ENCODE measurements at regions not wholly inside any gene's neighbourhood (a gene's known extent, or its start where the extent isn't known, plus 50 kb on each side); places are given as distances from the start of the nearest gene placed in this dataset.

DNA sequence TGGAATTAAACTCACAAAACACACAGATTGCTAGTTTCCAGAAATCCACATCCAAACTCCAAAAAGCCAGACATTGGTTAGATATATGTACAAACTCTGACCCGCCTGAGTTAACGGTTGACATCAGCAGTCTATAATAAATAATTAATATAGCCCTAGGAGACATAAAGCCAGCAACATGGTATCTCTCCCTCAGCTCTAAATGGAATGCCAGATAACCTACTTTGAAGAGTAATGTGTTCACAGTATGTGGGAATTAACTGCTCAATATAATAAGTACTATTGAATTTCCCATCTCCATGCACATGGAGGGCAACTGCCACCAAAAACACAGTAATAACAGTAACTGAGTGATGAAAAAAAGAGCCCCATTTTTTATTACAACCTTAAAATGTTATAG, 383.2 kb downstream of the CD83 start:
- Histone ChIP-seq H3K27ac (ENCODE audit: low read depth, low read length) (no peak overlapping the region), H3K4me1 (ENCODE audit: insufficient read depth, low read length) (peaks cover 7% of the 10 kb centered on the region), H3K27me3 (ENCODE audit: insufficient read depth, low read length) (no peaks in the 10 kb centered on the region), H3K36me3 (ENCODE audit: insufficient read depth, low read length) (no peaks in the 10 kb centered on the region), H3K4me2 (ENCODE audit: insufficient read depth, low read length) (no peak overlapping the region), H4K20me1 (ENCODE audit: insufficient read depth, low read length) (no peaks in the 10 kb centered on the region), H2AFZ (ENCODE audit: low read length) (no peak overlapping the region), H3K79me2 (ENCODE audit: insufficient read depth, low read length) (no peaks in the 10 kb centered on the region), H3K4me3 (ENCODE audit: insufficient read depth, low read length) (no peak overlapping the region), H3K9me3 (ENCODE audit: low read depth, low read length) (no peaks in the 10 kb centered on the region)
- DNase-seq (ENCODE audit: insufficient read length, low spot score, missing footprints), result no peak
- TF ChIP-seq, protein P1, sequence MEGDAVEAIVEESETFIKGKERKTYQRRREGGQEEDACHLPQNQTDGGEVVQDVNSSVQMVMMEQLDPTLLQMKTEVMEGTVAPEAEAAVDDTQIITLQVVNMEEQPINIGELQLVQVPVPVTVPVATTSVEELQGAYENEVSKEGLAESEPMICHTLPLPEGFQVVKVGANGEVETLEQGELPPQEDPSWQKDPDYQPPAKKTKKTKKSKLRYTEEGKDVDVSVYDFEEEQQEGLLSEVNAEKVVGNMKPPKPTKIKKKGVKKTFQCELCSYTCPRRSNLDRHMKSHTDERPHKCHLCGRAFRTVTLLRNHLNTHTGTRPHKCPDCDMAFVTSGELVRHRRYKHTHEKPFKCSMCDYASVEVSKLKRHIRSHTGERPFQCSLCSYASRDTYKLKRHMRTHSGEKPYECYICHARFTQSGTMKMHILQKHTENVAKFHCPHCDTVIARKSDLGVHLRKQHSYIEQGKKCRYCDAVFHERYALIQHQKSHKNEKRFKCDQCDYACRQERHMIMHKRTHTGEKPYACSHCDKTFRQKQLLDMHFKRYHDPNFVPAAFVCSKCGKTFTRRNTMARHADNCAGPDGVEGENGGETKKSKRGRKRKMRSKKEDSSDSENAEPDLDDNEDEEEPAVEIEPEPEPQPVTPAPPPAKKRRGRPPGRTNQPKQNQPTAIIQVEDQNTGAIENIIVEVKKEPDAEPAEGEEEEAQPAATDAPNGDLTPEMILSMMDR (IDR thresholded peaks at IDR 0.05; ENCODE audit: extremely low read depth, low read depth, low read length), result no peak

DNA sequence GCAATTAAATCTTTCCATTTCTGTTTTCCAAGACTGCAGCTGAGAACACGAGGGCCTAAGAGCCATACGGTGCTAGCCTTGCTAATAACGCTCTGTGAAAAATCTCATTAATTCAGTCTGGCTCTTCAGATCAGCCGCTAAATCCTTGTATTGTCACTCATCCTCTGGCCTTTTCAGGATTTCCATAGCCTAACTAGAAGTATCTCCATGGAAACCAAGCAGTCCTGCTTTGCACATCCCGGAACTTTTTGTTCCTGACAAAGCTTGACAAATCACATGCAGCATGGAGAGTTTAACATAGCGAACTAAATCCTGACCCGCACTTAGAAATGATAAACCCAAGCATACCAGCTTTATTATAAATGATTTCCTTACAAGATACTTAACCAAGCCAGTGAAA, 383.7 kb downstream of the CD83 start:
- Histone ChIP-seq H3K4me2 (ENCODE audit: insufficient read depth, low read length) (no peak overlapping the region), H3K36me3 (ENCODE audit: insufficient read depth, low read length) (no peaks in the 10 kb centered on the region), H3K79me2 (ENCODE audit: insufficient read depth, low read length) (no peaks in the 10 kb centered on the region), H3K27ac (ENCODE audit: low read depth, low read length) (no peak overlapping the region), H4K20me1 (ENCODE audit: insufficient read depth, low read length) (no peaks in the 10 kb centered on the region), H3K4me1 (ENCODE audit: insufficient read depth, low read length) (peaks cover 7% of the 10 kb centered on the region), H3K9me3 (ENCODE audit: low read depth, low read length) (no peaks in the 10 kb centered on the region), H3K4me3 (ENCODE audit: insufficient read depth, low read length) (no peak overlapping the region), H3K27me3 (ENCODE audit: insufficient read depth, low read length) (no peaks in the 10 kb centered on the region), H2AFZ (ENCODE audit: low read length) (no peak overlapping the region)
- DNase-seq (ENCODE audit: insufficient read length, low spot score, missing footprints), result no peak
- TF ChIP-seq, protein P1 (IDR thresholded peaks at IDR 0.05; ENCODE audit: extremely low read depth, low read depth, low read length), result no peak

DNA sequence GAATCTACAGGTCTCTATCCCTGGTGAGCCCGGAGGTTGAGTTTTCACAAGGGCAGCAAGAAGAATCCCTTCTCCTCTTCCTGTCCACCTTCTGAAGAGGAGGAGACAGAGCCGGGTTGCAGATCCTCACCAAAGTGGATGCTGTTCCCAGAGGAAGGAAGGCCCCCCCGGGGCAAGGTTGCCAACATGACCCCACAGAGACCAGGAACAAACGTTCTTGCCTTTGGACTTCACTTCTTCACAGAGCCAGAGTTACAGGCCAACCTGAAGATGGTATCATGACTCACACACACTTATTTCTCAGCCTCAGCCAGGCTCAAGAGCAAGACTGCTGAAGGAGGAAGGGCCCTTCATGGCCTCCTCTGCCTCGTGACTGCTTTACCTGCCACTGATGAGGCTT, 384.3 kb downstream of the CD83 start:
- no peak for DNase-seq (ENCODE audit: insufficient read length, low spot score, missing footprints)

DNA sequence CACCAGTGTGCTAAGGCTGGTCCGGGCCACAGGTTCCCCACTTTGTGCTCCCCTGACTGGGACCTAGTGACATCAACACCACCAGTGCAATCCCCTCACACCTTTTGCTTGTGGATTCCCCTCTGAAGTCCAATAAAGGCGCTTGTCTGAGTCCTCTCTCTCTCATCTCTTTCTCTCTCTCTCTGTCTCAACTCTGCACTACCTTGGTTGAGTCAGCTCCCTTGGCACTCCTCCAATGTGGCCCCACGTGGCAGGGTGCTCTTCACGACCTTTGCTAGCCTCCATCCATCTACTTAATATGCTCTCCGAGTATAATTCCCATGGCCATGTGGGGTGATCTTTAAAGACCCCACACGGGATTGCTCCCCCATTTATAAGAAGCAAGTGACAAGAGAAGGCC, 385.0 kb downstream of the CD83 start:
- no peak overlapping the region for H3K27ac ChIP-seq (ENCODE audit: low read depth, low read length)
- no peak overlapping the region for H3K4me3 ChIP-seq (ENCODE audit: insufficient read depth, low read length)
- no peaks in the 10 kb centered on the region for H3K36me3 ChIP-seq (ENCODE audit: insufficient read depth, low read length)
- TF ChIP-seq, protein P1 (IDR thresholded peaks at IDR 0.05; ENCODE audit: extremely low read depth, low read depth, low read length), result no peak
- H3K4me2 ChIP-seq (ENCODE audit: insufficient read depth, low read length), result no peak overlapping the region
- no peak overlapping the region for H2AFZ ChIP-seq (ENCODE audit: low read length)
- H3K79me2 ChIP-seq (ENCODE audit: insufficient read depth, low read length), result no peaks in the 10 kb centered on the region
- H3K9me3 ChIP-seq (ENCODE audit: low read depth, low read length), result no peaks in the 10 kb centered on the region
- no peaks in the 10 kb centered on the region for H4K20me1 ChIP-seq (ENCODE audit: insufficient read depth, low read length)
- no peak for DNase-seq (ENCODE audit: insufficient read length, low spot score, missing footprints)
- H3K27me3 ChIP-seq (ENCODE audit: insufficient read depth, low read length), result no peaks in the 10 kb centered on the region
- H3K4me1 ChIP-seq (ENCODE audit: insufficient read depth, low read length), result peaks cover 7% of the 10 kb centered on the region

More for the DNA sequence above, 384.3 kb downstream of the CD83 start:
- no peak overlapping the region for H3K4me3 ChIP-seq (ENCODE audit: insufficient read depth, low read length)
- no peaks in the 10 kb centered on the region for H4K20me1 ChIP-seq (ENCODE audit: insufficient read depth, low read length)
- H3K4me2 ChIP-seq (ENCODE audit: insufficient read depth, low read length), result no peak overlapping the region
- TF ChIP-seq, protein P1 (IDR thresholded peaks at IDR 0.05; ENCODE audit: extremely low read depth, low read depth, low read length), result no peak
- no peaks in the 10 kb centered on the region for H3K9me3 ChIP-seq (ENCODE audit: low read depth, low read length)
- peaks cover 7% of the 10 kb centered on the region for H3K4me1 ChIP-seq (ENCODE audit: insufficient read depth, low read length)
- H3K27ac ChIP-seq (ENCODE audit: low read depth, low read length), result no peak overlapping the region
- no peaks in the 10 kb centered on the region for H3K36me3 ChIP-seq (ENCODE audit: insufficient read depth, low read length)
- no peak overlapping the region for H2AFZ ChIP-seq (ENCODE audit: low read length)
- H3K27me3 ChIP-seq (ENCODE audit: insufficient read depth, low read length), result no peaks in the 10 kb centered on the region
- no peaks in the 10 kb centered on the region for H3K79me2 ChIP-seq (ENCODE audit: insufficient read depth, low read length)
